Gastroesophageal sphincter (tissue), 4 donors: ENCODE measurements at regions not wholly inside any gene's neighbourhood (a gene's known extent, or its start where the extent isn't known, plus 50 kb on each side); places are given as distances from the start of the nearest gene placed in this dataset.

Source experiments
- ATAC-seq: fragments of 150-250 bp; one replicate; pipeline ENCODE4 v1.9.1; 2016; ENCODE audit warnings: mild to moderate bottlenecking, moderate library complexity
- H3K27ac ChIP-seq, 4 donors: fragments of 200-600 bp; sonication (generic) in 3 of 4; 1 replicate in 3 of 4; 2 replicates in 1 of 4; pipeline ENCODE4 v1.5.1; 2016 to 2019
- H3K27me3 ChIP-seq: fragments of 200-600 bp; sonication (generic); one replicate; pipeline ENCODE4 v1.5.1; 2019
- H3K36me3 ChIP-seq, 2 donors: fragments of 200-600 bp; sonication (generic); one replicate each; pipeline ENCODE4 v1.5.1; 2019; ENCODE audit warnings: control low read depth in 1 of 2
- H3K4me1 ChIP-seq, 3 donors: fragments of 200-600 bp; sonication (generic); 1 replicate in 2 of 3; 2 replicates in 1 of 3; pipeline ENCODE4 v1.5.1; 2016 to 2019; ENCODE audit warnings: control low read depth in 2 of 3
- H3K4me3 ChIP-seq, 2 donors: fragments of 200-600 bp; sonication (generic); one replicate each; pipeline ENCODE4 v1.5.1; 2019; ENCODE audit warnings: mild to moderate bottlenecking in 1 of 2, moderate library complexity in 1 of 2
- H3K9me3 ChIP-seq, 3 donors: fragments of 200-600 bp; sonication (generic); one replicate each; pipeline ENCODE4 v1.5.1; 2017 to 2019; ENCODE audit warnings: control low read depth in 2 of 3
- CTCF ChIP-seq, 4 experiments: fragments of 200-600 bp in 2 of 4; fragments of 450-650 bp in 2 of 4; sonication (generic) in 1 of 4; IDR thresholded peaks; one replicate each; pipeline ENCODE4 v1.5.1; 2017 to 2019; ENCODE audit warnings: antibody characterized with exemption in 4 of 4, mild to moderate bottlenecking in 2 of 4, moderate library complexity in 2 of 4
- EP300 ChIP-seq: sonication (generic); formaldehyde crosslinking; IDR thresholded peaks from one replicate; pipeline ENCODE4 v1.6.1; 2017; ENCODE audit warnings: antibody characterized with exemption, mild to moderate bottlenecking
- POLR2A ChIP-seq, 2 donors: fragments of 450-650 bp; IDR thresholded peaks; one replicate each; pipeline ENCODE4 v1.6.1; 2017; ENCODE audit warnings: antibody characterized with exemption in 2 of 2, mild to moderate bottlenecking in 2 of 2, moderate library complexity in 1 of 2
- POLR2AphosphoS5 ChIP-seq: sonication (generic); formaldehyde crosslinking; IDR thresholded peaks from one replicate; pipeline ENCODE4 v1.6.1; 2017; ENCODE audit warnings: antibody characterized with exemption
- WGBS, 2 donors: methylation state at CpG; one replicate each; pipeline ENCODE4 v1.1.5; 2018; ENCODE audit warnings: low coverage in 1 of 2; 5-methylcytosine and 5-hydroxymethylcytosine counted together

- no peak overlapping the region for H3K4me3 ChIP-seq
- no peaks in the 10 kb centered on the region for H3K9me3 ChIP-seq
- TF ChIP-seq POLR2A (IDR thresholded peaks at IDR 0.05): no peak
- TF ChIP-seq CTCF (IDR thresholded peaks at IDR 0.05): no peak
- no peak for TF ChIP-seq POLR2AphosphoS5
- no peak for TF ChIP-seq EP300
- 41 to 60% methylated on average over 2 of the region's 2 CpGs for WGBS, 2 donors
- H3K36me3 ChIP-seq: no peaks in the 10 kb centered on the region
- ATAC-seq: no peak
- peaks cover 0 to 25% (median 0%) of the 10 kb centered on the region in 3 donors for H3K4me1 ChIP-seq
- no peak overlapping the region for H3K27ac ChIP-seq
- no peaks in the 10 kb centered on the region for H3K27me3 ChIP-seq
Observed at GRCh38 chr3:25029820-25030219, 398.2 kb upstream of the RARB start.

GRCh38 chr3:25032344-25032743 is 395.7 kb upstream of the RARB start:
- H3K36me3 ChIP-seq: no peaks in the 10 kb centered on the region
- H3K27me3 ChIP-seq: no peaks in the 10 kb centered on the region
- no peak for ATAC-seq
- no peak overlapping the region for H3K4me3 ChIP-seq
- H3K9me3 ChIP-seq: no peaks in the 10 kb centered on the region
- 11% methylated on average over 1 of the region's 1 CpG; no CpG with 5 or more reads in 1 of the 2 donors for WGBS, 2 donors
- H3K27ac ChIP-seq: no peak overlapping the region
- peaks cover under 1 to 33% (median 5%) of the 10 kb centered on the region in 3 donors for H3K4me1 ChIP-seq
- TF ChIP-seq CTCF (IDR thresholded peaks at IDR 0.05): no peak
- TF ChIP-seq POLR2A (IDR thresholded peaks at IDR 0.05): no peak
- TF ChIP-seq POLR2AphosphoS5: no peak
- no peak for TF ChIP-seq EP300

GRCh38 chr3:25033407-25034029 is 394.5 kb upstream of the RARB start:
- Histone ChIP-seq H3K4me1 (peaks cover 8 to 36% (median 14%) of the 10 kb centered on the region in 3 donors), H3K9me3 (no peaks in the 10 kb centered on the region), H3K27ac (peak overlapping the region in 1 of 4 donors; percentile 5), H3K27me3 (no peaks in the 10 kb centered on the region), H3K36me3 (no peaks in the 10 kb centered on the region), H3K4me3 (no peak overlapping the region)
- WGBS, 2 donors: 71 to 78% methylated on average over 6 of the region's 6 CpGs
- ATAC-seq: peak; percentile 20
- TF ChIP-seq CTCF (IDR thresholded peaks at IDR 0.05) (peak; percentile 21 to 50 (median 26)), EP300 (no peak)

- no peaks in the 10 kb centered on the region for H3K27me3 ChIP-seq
- H3K4me3 ChIP-seq: no peak overlapping the region
- WGBS, 2 donors: 88 to 100% methylated on average over 1 of the region's 1 CpG
- H3K4me1 ChIP-seq: peaks cover 14 to 51% (median 19%) of the 10 kb centered on the region in 3 donors
- TF ChIP-seq CTCF (IDR thresholded peaks at IDR 0.05): no peak
- TF ChIP-seq EP300: no peak
- no peak for TF ChIP-seq POLR2A (IDR thresholded peaks at IDR 0.05)
- no peak for TF ChIP-seq POLR2AphosphoS5
- peak overlapping the region in 2 of 4 donors; percentile 54 to 70 for H3K27ac ChIP-seq
- ATAC-seq: no peak
- no peaks in the 10 kb centered on the region for H3K36me3 ChIP-seq
- H3K9me3 ChIP-seq: no peaks in the 10 kb centered on the region
Observed at GRCh38 chr3:25035526-25035925, 392.5 kb upstream of the RARB start.

- no peak for TF ChIP-seq POLR2AphosphoS5
- TF ChIP-seq CTCF (IDR thresholded peaks at IDR 0.05): no peak
- no peak for TF ChIP-seq EP300
- TF ChIP-seq POLR2A (IDR thresholded peaks at IDR 0.05): no peak
- WGBS, 2 donors: 50% methylated on average over 2 of the region's 2 CpGs; no CpG with 5 or more reads in 1 of the 2 donors
- no peaks in the 10 kb centered on the region for H3K9me3 ChIP-seq
- peak; percentile 20 for ATAC-seq
- H3K36me3 ChIP-seq: no peaks in the 10 kb centered on the region
- H3K27ac ChIP-seq: peak overlapping the region in 3 of 4 donors; percentile 54 to 70 (median 69)
- H3K4me3 ChIP-seq: no peak overlapping the region
- peaks cover 14 to 51% (median 19%) of the 10 kb centered on the region in 3 donors for H3K4me1 ChIP-seq
- H3K27me3 ChIP-seq: no peaks in the 10 kb centered on the region
Observed at GRCh38 chr3:25036633-25037032, 391.4 kb upstream of the RARB start.
